Activated CD4-positive, alpha-beta T cell treated with anti-CD3 and anti-CD28 coated beads for 48 hours (primary cell): ENCODE measurements at regions not wholly inside any gene's neighbourhood (a gene's known extent, or its start where the extent isn't known, plus 50 kb on each side); places are given as distances from the start of the nearest gene placed in this dataset.
A peak's percentile ranks its signal among the peaks of the same experiment; 100 is the strongest.
"Not testable (repeated sequence)": the region's sequence is repeated elsewhere in the genome, so short reads cannot be mapped to it uniquely, and the experiment has no call there.

ENCODE experiments used
- DNase-seq: peaks from one replicate; pipeline ENCODE4 v3.0.0-alpha.2; 2020

GRCh38 chr4:179163147-179163546, 1720.9 kb upstream of the AGA start:
- DNase-seq = no peak

- DNase-seq = no peak
Observed at GRCh38 chr4:179164267-179164999, 1722.2 kb upstream of the AGA start.

- DNase-seq = no peak
Observed at GRCh38 chr4:179165000-179165738, 1722.9 kb upstream of the AGA start.

GRCh38 chr4:179165862-179166261, 1723.6 kb upstream of the AGA start:
- no peak for DNase-seq

GRCh38 chr4:179170308-179170707, 1728.1 kb upstream of the AGA start:
- DNase-seq = not testable (repeated sequence)

- no peak for DNase-seq
Observed at GRCh38 chr4:179182741-179183140, 1740.5 kb upstream of the AGA start.

- no peak for DNase-seq
Observed at GRCh38 chr4:179195887-179196286, 1753.7 kb upstream of the AGA start.

- DNase-seq = no peak
Observed at GRCh38 chr4:179196511-179196910, 1754.3 kb upstream of the AGA start.

- DNase-seq = no peak
Observed at GRCh38 chr4:179200681-179201080, 1758.4 kb upstream of the AGA start.

GRCh38 chr4:179225594-179225993, 1783.4 kb upstream of the AGA start:
- no peak for DNase-seq

GRCh38 chr4:179248821-179249220, 1806.6 kb upstream of the AGA start:
- DNase-seq = no peak

- DNase-seq = no peak
Observed at GRCh38 chr4:179268791-179269190, 1826.6 kb upstream of the AGA start.

GRCh38 chr4:179272282-179272681, 1830.0 kb upstream of the AGA start:
- DNase-seq = no peak

GRCh38 chr4:179278647-179279046, 1836.4 kb upstream of the AGA start:
- no peak for DNase-seq

GRCh38 chr4:179285696-179286095, 1843.5 kb upstream of the AGA start:
- no peak for DNase-seq

- DNase-seq = no peak
Observed at GRCh38 chr4:179291657-179292056, 1849.4 kb upstream of the AGA start.

- no peak for DNase-seq
Observed at GRCh38 chr4:179292468-179292867, 1850.2 kb upstream of the AGA start.

GRCh38 chr4:179307297-179308136, 1865.3 kb upstream of the AGA start:
- DNase-seq = peak; percentile 29

GRCh38 chr4:179313823-179314222, 1871.6 kb upstream of the AGA start:
- no peak for DNase-seq

GRCh38 chr4:179325181-179325580, 1882.9 kb upstream of the AGA start:
- DNase-seq = no peak

- DNase-seq = no peak
Observed at GRCh38 chr4:179328627-179329026, 1886.4 kb upstream of the AGA start.

- no peak for DNase-seq
Observed at GRCh38 chr4:179331362-179331761, 1889.1 kb upstream of the AGA start.

- DNase-seq = no peak
Observed at GRCh38 chr4:179344861-179345260, 1902.6 kb upstream of the AGA start.

- DNase-seq = no peak
Observed at GRCh38 chr4:179352221-179352620, 1910.0 kb upstream of the AGA start.
